ENCODE measurements at regions not wholly inside any gene's neighbourhood (a gene's known extent, or its start where the extent isn't known, plus 50 kb on each side); places are given as distances from the start of the nearest gene placed in this dataset.
A peak's percentile ranks its signal among the peaks of the same experiment; 100 is the strongest.
"Not testable (repeated sequence)": the region's sequence is repeated elsewhere in the genome, so short reads cannot be mapped to it uniquely, and the experiment has no call there.

DNA sequence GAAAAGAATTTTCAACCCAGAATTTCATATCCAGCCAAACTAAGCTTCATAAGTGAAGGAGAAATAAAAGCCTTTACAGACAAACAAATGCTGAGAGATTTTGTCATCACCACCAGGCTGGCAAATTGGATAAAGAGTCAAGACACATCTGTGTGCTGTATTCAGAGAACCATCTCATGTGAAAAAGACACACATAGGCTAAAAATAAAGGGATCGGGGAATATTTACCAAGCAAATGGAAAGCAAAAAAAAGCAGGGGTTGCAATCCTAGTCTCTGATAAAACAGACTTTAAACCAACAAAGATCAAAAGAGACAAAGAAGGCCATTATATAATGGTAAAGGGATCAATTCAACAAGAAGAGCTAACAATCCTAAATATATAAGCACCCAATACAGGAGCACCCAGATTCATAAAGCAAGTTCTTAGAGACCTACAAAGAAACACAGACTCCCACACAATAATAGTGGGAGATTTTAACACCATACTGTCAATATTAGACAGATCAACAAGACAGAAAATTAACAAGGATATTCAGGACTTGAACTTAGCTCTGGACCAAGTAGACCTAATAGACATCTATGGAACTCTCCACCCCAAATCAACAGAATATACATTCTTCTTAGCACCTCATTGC, 55.9 kb upstream of the ACSM6 start:
- not testable (repeated sequence) for DNase-seq

DNA sequence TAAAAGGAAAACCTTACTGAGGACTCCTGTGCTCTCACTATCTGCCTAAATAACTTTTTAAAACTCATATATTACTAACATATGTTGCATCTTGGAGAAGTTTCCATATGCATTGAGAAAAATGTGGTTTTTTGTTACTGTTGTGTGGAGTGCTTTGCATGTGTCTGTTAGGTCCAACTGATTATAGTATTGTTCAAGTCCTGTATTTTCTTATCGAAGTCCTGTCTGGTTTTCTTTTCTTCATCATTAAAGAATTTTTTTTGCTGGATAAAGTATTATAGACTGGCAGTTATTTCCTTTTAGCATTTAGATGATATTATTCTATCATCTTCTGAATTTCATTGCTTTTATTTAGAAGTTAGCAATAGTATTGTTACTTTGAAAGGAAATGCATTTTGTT, 59.5 kb upstream of the ACSM6 start:
- DNase-seq = no peak

DNA sequence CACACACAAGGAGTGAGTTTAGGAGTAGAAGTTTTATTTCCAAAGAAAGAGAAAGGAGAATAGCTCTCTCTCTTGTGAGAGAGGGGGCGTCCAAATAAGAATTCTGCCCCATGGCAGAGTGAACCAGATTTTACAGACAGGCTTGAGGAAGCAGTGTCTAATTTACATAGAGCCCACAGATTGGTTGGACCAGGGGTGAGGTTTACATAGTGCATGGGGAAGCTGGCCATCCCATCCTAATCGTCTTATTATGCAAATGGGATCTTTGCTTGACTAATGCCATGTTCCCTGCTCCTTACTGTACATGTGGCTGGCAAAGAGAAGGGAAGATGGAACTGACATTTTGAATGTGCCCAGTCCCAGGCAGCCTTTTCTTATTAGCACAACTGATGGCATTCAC, 60.0 kb upstream of the ACSM6 start:
- DNase-seq = no peak

DNA sequence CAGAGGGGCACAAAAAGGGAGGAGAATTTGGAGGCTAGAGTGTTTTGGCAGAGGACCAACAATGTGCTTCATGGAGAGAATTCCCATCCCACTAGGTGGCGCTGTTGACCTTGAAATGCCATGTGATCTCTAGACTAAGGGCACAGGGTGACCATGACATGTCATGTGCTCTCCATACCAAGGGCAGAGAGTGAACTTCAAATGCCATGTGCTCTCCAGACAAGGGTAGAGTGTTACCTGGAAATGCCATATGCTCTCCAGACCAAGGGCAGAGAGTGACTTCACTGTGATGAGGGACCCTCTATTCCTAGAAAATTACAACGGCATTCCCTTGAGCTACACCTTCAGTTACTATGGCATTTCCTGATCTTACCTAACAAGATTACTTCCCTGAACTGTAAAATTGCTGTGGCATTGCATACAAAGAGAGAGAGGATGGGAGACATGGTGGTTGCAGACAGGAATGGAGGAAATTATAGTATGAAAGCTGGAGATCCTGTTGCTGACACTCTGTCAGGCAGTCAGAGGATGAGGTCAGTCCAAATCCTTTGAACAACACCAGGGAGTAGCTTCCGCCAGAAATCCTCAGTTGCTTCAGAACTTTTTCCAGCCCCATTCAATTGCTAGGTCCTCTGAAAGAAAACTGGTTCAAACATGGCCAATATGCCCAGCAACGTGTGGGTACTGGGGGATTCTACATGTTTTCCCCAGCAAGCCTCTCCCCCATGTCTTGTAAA, 60.9 kb upstream of the ACSM6 start:
- peak; percentile 3 for DNase-seq

DNA sequence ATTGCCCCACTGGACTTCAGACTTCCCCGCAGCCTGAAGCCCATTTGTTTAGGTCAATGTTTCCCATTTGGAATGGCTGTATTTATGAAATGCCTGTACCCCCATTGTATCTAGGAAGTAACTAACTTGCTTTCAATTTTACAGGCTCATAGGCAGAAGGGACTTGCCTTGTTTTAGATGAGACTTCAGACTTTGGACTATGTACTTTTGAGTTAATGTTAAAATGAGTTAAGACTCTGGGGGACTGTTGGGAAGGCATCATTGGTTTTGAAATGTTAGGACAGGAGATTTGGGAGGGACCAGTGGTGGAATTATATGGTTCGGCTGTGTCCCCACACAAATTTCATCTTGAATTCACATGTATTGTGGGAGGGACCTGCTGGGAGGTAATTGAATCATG, 61.1 kb upstream of the CYP2C8 start:
- DNase-seq = not testable (repeated sequence)

DNA sequence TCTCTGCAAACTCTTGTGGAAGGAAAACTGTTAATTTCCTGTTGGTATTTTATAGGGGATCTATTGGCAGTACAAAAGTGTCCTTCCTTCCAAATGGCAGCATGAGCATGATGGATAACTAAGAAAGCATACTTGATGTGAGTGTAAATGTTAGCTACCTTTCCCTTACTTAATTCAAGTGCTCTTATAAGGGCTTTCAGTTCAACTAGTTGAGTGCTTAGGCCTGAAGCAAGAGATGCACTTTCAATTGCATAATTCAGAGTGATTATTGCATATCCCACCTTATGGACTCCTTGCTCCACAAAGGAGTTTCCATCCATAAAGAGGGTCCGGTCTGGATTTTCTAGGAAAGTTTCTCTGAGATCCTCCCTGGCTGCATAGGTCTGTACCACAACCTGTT, 56.3 kb upstream of the CYP2C8 start:
- DNase-seq = no peak

DNA sequence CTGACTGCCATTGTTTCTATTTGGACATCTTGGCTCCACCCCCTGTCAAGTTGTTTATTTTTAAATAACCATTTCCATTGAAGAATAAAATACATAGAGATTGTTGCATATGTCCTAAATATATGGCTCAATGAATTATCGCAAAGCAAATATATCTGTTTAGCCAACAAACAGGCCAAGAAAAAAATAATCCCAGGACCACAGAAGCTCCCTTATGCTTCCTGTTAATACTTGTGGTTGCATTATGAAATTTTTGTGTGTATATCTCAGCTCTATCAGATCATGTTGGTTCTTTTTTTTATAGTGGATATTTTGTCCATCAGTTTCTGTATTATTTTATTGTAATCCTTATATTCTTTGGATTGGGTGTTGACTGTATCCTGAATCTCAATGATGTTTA, 53.4 kb upstream of the CYP2C8 start:
- DNase-seq = no peak

DNA sequence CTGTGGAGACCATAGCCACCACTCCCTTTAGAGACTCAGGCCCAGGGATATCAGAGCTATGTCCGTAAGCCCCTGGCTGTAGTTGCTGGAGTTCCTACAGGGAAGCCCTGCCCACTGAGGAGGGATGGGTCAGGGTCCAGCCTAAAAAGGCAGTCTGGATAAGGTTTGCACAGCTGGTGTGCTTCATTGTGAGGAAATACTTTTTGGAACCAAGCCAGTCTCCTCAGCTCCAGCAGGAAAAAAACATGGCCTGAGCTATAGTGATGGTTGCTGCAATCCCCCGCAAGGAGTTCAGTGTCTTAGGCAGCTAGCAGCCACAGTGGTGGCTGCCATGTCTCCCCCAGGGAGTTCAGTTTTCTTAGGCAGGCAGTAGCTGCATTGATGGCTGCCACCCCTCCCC, 52.6 kb upstream of the CYP2C8 start:
- no peak for DNase-seq

All from DMS 273 treated with DMSO at 0.1 percent for 48 hours (cell line).